HCT116 (cell line): ENCODE measurements at regions not wholly inside any gene's neighbourhood (a gene's known extent, or its start where the extent isn't known, plus 50 kb on each side); places are given as distances from the start of the nearest gene placed in this dataset.

ENCODE experiments used
- ATAC-seq: fragments of 200-7000 bp; cut with Tn5 transposase; 2 replicates; pipeline ENCODE4 v1.9.1; 2020; ENCODE audit warnings: mild to moderate bottlenecking, moderate library complexity
- BruUV-seq: library from RNA; stranded (reverse); fragments of 400-500 nt; replicated peaks from 2 replicates; lab custom pipeline; 2021; lab: Mats Ljungman, UMichigan
- CTCF ChIA-PET: fragments of 300-600 bp; sonication (Branson Sonifier 250); formaldehyde crosslinking; loops from one replicate; lab custom pipeline; 2021; ENCODE audit warnings: antibody characterized with exemption; lab: Charles Lee
- POLR2A ChIA-PET: fragments of 300-600, 350-600 bp; sonication (Branson Sonifier 250); formaldehyde crosslinking; loops from one replicate; lab custom pipeline; 2021; ENCODE audit warnings: antibody characterized with exemption; lab: Charles Lee
- RAD21 ChIA-PET, 2 experiments: fragments of 300-600 bp; sonication (Branson Sonifier 250); formaldehyde crosslinking; loops; one replicate each; lab custom pipeline; 2023; ENCODE audit warnings: low total read pairs in 2 of 2; ENCODE audit not compliant: uncharacterized antibody in 2 of 2, unreplicated experiment in 2 of 2, low non-redundant PET in 1 of 2; lab: Charles Lee
- DNase-seq: peaks from one replicate; pipeline ENCODE4 v3.0.0-alpha.2; 2010; ENCODE audit warnings: low read depth, low spot score
- H2AFZ ChIP-seq: fragments of 200-600 bp; shearing (Covaris generic), sonication (generic); 2 replicates; pipeline ENCODE4 v1.6.1; 2017; ENCODE audit warnings: low read depth, mixed run types, mixed read lengths, antibody characterized with exemption, low read length; ENCODE audit not compliant: poor library complexity, severe bottlenecking
- H3K27ac ChIP-seq: 2 replicates; pipeline ENCODE4 v1.5.1; 2012; ENCODE audit warnings: low read depth, low read length
- H3K27me3 ChIP-seq: fragments of 200-600 bp; sonication (generic); 2 replicates; pipeline ENCODE4 v1.6.1; 2016; ENCODE audit warnings: mixed run types, low read length, mixed read lengths; ENCODE audit not compliant: insufficient read depth
- H3K36me3 ChIP-seq, 2 experiments: fragments of 200-500 bp in 1 of 2; fragments of 200-600 bp in 1 of 2; sonication (Bioruptor generic) in 1 of 2; sonication (generic) in 1 of 2; 2 replicates each; pipeline versions ENCODE4 v1.5.1 to v1.6.1; 2014 to 2016; ENCODE audit warnings: low read length in 2 of 2, inconsistent platforms in 1 of 2, mixed read lengths in 1 of 2, mixed run types in 1 of 2; ENCODE audit not compliant: insufficient read depth in 2 of 2, control insufficient read depth in 1 of 2
- H3K4me1 ChIP-seq, 2 experiments: fragments of 200-600 bp in 1 of 2; sonication (generic) in 1 of 2; 2 replicates each; pipeline versions ENCODE4 v1.5.1 to v1.6.1; 2012 to 2017; ENCODE audit warnings: low read length in 2 of 2, inconsistent platforms in 1 of 2, mild to moderate bottlenecking in 1 of 2, mixed read lengths in 1 of 2, mixed run types in 1 of 2, moderate library complexity in 1 of 2; ENCODE audit not compliant: insufficient read depth in 2 of 2, control insufficient read depth in 1 of 2
- H3K4me2 ChIP-seq: fragments of 200-600 bp; sonication (generic); 2 replicates; pipeline ENCODE4 v1.6.1; 2017; ENCODE audit warnings: mixed run types, low read length, mixed read lengths
- H3K4me3 ChIP-seq, 2 experiments: fragments of 200-600 bp in 1 of 2; sonication (generic) in 1 of 2; replicated peaks in 1 of 2; 2 replicates each; pipeline ENCODE4 v1.5.1; 2011 to 2016; ENCODE audit warnings: low read length in 2 of 2, control low read depth in 1 of 2, low read depth in 1 of 2, mild to moderate bottlenecking in 1 of 2, mixed read lengths in 1 of 2, mixed run types in 1 of 2
- H3K79me2 ChIP-seq: fragments of 200-600 bp; sonication (generic); 2 replicates; pipeline ENCODE4 v1.6.1; 2017; ENCODE audit warnings: mild to moderate bottlenecking, mixed run types, low read length, moderate library complexity, mixed read lengths; ENCODE audit not compliant: insufficient read depth
- H3K9ac ChIP-seq: fragments of 200-600 bp; sonication (generic); 2 replicates; pipeline ENCODE4 v1.6.1; 2016; ENCODE audit warnings: low read length, mixed read lengths
- H3K9me2 ChIP-seq: fragments of 200-600 bp; sonication (generic), shearing (Covaris generic); 2 replicates; pipeline ENCODE4 v1.6.1; 2017; ENCODE audit warnings: mixed run types, mild to moderate bottlenecking, moderate library complexity; ENCODE audit not compliant: insufficient read depth
- H3K9me3 ChIP-seq, 2 experiments: fragments of 200-500 bp in 1 of 2; fragments of 200-600 bp in 1 of 2; sonication (Bioruptor generic) in 1 of 2; sonication (generic) in 1 of 2; 2 replicates each; pipeline ENCODE4 v1.6.1; 2014 to 2017; ENCODE audit warnings: low read length in 2 of 2, mixed read lengths in 2 of 2, inconsistent platforms in 1 of 2, low read depth in 1 of 2, mild to moderate bottlenecking in 1 of 2, mixed run types in 1 of 2, moderate library complexity in 1 of 2; ENCODE audit not compliant: control insufficient read depth in 1 of 2, insufficient read depth in 1 of 2
- H4K20me1 ChIP-seq: fragments of 200-600 bp; sonication (generic), shearing (Covaris generic); 2 replicates; pipeline ENCODE4 v1.6.1; 2017; ENCODE audit warnings: mixed run types, mild to moderate bottlenecking, moderate library complexity; ENCODE audit not compliant: insufficient read depth
- ATF3 ChIP-seq: IDR thresholded peaks from 2 replicates; pipeline ENCODE4 v1.6.1; 2012
- CBX3 ChIP-seq: IDR thresholded peaks from 2 replicates; pipeline ENCODE4 v1.6.1; 2012; ENCODE audit warnings: low read depth
- CEBPB ChIP-seq: IDR thresholded peaks from 2 replicates; pipeline ENCODE4 v1.6.1; 2012; ENCODE audit warnings: low read depth
- CTCF ChIP-seq, 3 experiments: fragments of 200-600 bp in 1 of 3; sonication (generic) in 1 of 3; IDR thresholded peaks in 2 of 3; conservative IDR thresholded peaks in 1 of 3; 2 replicates each; pipeline ENCODE4 v1.5.1; 2012 to 2017; ENCODE audit warnings: low read depth in 2 of 3, low read length in 2 of 3, antibody characterized with exemption in 1 of 3, borderline replicate concordance in 1 of 3, control low read depth in 1 of 3, mild to moderate bottlenecking in 1 of 3, mixed read lengths in 1 of 3, mixed run types in 1 of 3, moderate library complexity in 1 of 3; ENCODE audit not compliant: insufficient read depth in 1 of 3
- EGR1 ChIP-seq: IDR thresholded peaks from 2 replicates; pipeline ENCODE4 v1.6.1; 2012; ENCODE audit warnings: low read depth
- EZH2 ChIP-seq: fragments of 200-600 bp; sonication (generic); IDR thresholded peaks from 2 replicates; pipeline ENCODE4 v1.6.1; 2017; ENCODE audit warnings: antibody characterized with exemption, mixed run types
- FOSL1 ChIP-seq: IDR thresholded peaks from 2 replicates; pipeline ENCODE4 v1.6.1; 2012; ENCODE audit warnings: low read depth
- JUND ChIP-seq: IDR thresholded peaks from 2 replicates; pipeline ENCODE4 v1.6.1; 2012
- POLR2A ChIP-seq: IDR thresholded peaks from 2 replicates; pipeline ENCODE4 v1.7.0; 2011; ENCODE audit warnings: borderline replicate concordance; ENCODE audit not compliant: insufficient read depth, insufficient read length; ENCODE audit errors: extremely low read depth
- POLR2AphosphoS5 ChIP-seq: IDR thresholded peaks from 2 replicates; pipeline ENCODE4 v1.6.1; 2011; ENCODE audit warnings: mild to moderate bottlenecking, low read depth, low read length, moderate library complexity
- RAD21 ChIP-seq: IDR thresholded peaks from 2 replicates; pipeline ENCODE4 v1.6.1; 2012; ENCODE audit warnings: low read depth, mild to moderate bottlenecking
- REST ChIP-seq: IDR thresholded peaks from 2 replicates; pipeline ENCODE4 v1.6.1; 2012; ENCODE audit warnings: low read depth
- SIN3A ChIP-seq: IDR thresholded peaks from 2 replicates; pipeline ENCODE4 v1.6.1; 2012; ENCODE audit warnings: low read depth
- YY1 ChIP-seq: IDR thresholded peaks from 2 replicates; pipeline ENCODE4 v1.6.1; 2011; ENCODE audit warnings: low read length, low read depth, moderate library complexity, mild to moderate bottlenecking; ENCODE audit not compliant: insufficient replicate concordance; ENCODE audit errors: extremely low read depth
- ZNF274 ChIP-seq: fragments of 200-500 bp; sonication (Bioruptor generic); IDR thresholded peaks from 2 replicates; pipeline ENCODE4 v1.6.1; 2014; ENCODE audit warnings: mild to moderate bottlenecking, low read depth, low read length, inconsistent platforms
- intact Hi-C: fragments of 100-400 bp; cut with micrococcal nuclease; formaldehyde crosslinking; loops from 2 replicates; pipeline ENCODE4 v1.10.0; 2022

- Histone ChIP-seq H3K9ac (no peak overlapping the region), H3K27ac (no peak overlapping the region), H4K20me1 (no peaks in the 10 kb centered on the region), H3K79me2 (no peaks in the 10 kb centered on the region), H3K4me2 (no peak overlapping the region), H3K9me3 (peaks cover 10 to 12% of the 10 kb centered on the region in 2 experiments; a peak in 3 of 4 replicates), H3K4me3 (no peak overlapping the region), H2AFZ (no peak overlapping the region), H3K27me3 (no peaks in the 10 kb centered on the region), H3K4me1 (no peaks in the 10 kb centered on the region), H3K9me2 (no peaks in the 10 kb centered on the region), H3K36me3 (no peaks in the 10 kb centered on the region)
- TF ChIP-seq CTCF (IDR thresholded peaks at IDR 0.05 in 2 of 3, conservative IDR thresholded peaks at IDR 0.05 in 1 of 3; ENCODE audit: borderline replicate concordance in 1 of 3, insufficient read depth in 1 of 3, low read depth in 2 of 3, low read length in 2 of 3): no peak
- DNase-seq (no peak), ATAC-seq (no peak)
- no TSS peak for BruUV-seq
- ChIA-PET CTCF (no interaction called here), POLR2A (no interaction called here), RAD21 (no interaction called here)
- intact Hi-C loops: no loop called here
These were observed 731.6 kb downstream of the BRINP1 start for GRCh38 chr9:118637681-118638080.

GRCh38 chr9:118640836-118641560 lies 728.2 kb downstream of the BRINP1 start:
- no peak overlapping the region for H3K4me3 ChIP-seq
- ATAC-seq (no peak), DNase-seq (no peak)
- no peak overlapping the region for H2AFZ ChIP-seq
- no peak overlapping the region for H3K9ac ChIP-seq
- intact Hi-C loops: no loop called here
- peaks cover 15 to 21% of the 10 kb centered on the region in 2 experiments; a peak in 3 of 4 replicates for H3K9me3 ChIP-seq
- no peaks in the 10 kb centered on the region for H3K79me2 ChIP-seq
- no peaks in the 10 kb centered on the region for H3K27me3 ChIP-seq
- no TSS peak for BruUV-seq
- ChIA-PET POLR2A (no interaction called here), CTCF (no interaction called here), RAD21 (no interaction called here)
- H3K4me1 ChIP-seq: no peaks in the 10 kb centered on the region
- no peaks in the 10 kb centered on the region for H4K20me1 ChIP-seq
- no peaks in the 10 kb centered on the region for H3K9me2 ChIP-seq
- H3K27ac ChIP-seq: no peak overlapping the region
- no peak overlapping the region for H3K4me2 ChIP-seq
- H3K36me3 ChIP-seq: no peaks in the 10 kb centered on the region
- TF ChIP-seq ATF3 (no peak), REST (no peak), EZH2 (no peak), ZNF274 (no peak), RAD21 (no peak), POLR2A (no peak), FOSL1 (no peak), SIN3A (no peak), CEBPB (no peak), EGR1 (no peak), YY1 (no peak), JUND (no peak), POLR2AphosphoS5 (no peak), CBX3 (no peak)
